ENCODE measurements at regions not wholly inside any gene's neighbourhood (a gene's known extent, or its start where the extent isn't known, plus 50 kb on each side); places are given as distances from the start of the nearest gene placed in this dataset.

GRCh38 chr2:33929467-33929866, 330.4 kb upstream of the FAM98A start:
- no peak for TF ChIP-seq CTCF (IDR thresholded peaks at IDR 0.05)
- TF ChIP-seq POLR2A (IDR thresholded peaks at IDR 0.05) = no peak

Measured in right lobe of liver (tissue), 4 donors.